Ascending aorta (tissue), 2 donors: ENCODE measurements at regions not wholly inside any gene's neighbourhood (a gene's known extent, or its start where the extent isn't known, plus 50 kb on each side); places are given as distances from the start of the nearest gene placed in this dataset.

ENCODE experiments used
- DNase-seq, 2 donors: peaks; one replicate each; pipeline ENCODE4 v3.0.0-alpha.2; 2019; ENCODE audit warnings: low spot score in 2 of 2
- H3K27ac ChIP-seq, 2 donors: fragments of 200-600 bp; sonication (generic); one replicate each; pipeline ENCODE4 v1.5.1; 2016 to 2017; ENCODE audit warnings: mild to moderate bottlenecking in 1 of 2
- H3K27me3 ChIP-seq: fragments of 200-600 bp; sonication (generic); one replicate; pipeline ENCODE4 v1.5.1; 2017
- H3K36me3 ChIP-seq, 2 donors: fragments of 200-600 bp; sonication (generic); one replicate each; pipeline ENCODE4 v1.5.1; 2016
- H3K4me1 ChIP-seq, 2 donors: fragments of 200-600 bp; sonication (generic); one replicate each; pipeline ENCODE4 v1.5.1; 2016 to 2017; ENCODE audit warnings: mild to moderate bottlenecking in 1 of 2
- H3K4me3 ChIP-seq, 2 donors: fragments of 200-600 bp; sonication (generic); one replicate each; pipeline ENCODE4 v1.5.1; 2016 to 2017; ENCODE audit warnings: mild to moderate bottlenecking in 1 of 2
- H3K9me3 ChIP-seq, 2 donors: fragments of 200-600 bp; sonication (generic); one replicate each; pipeline ENCODE4 v1.5.1; 2016
- CTCF ChIP-seq, 3 experiments: fragments of 200-600 bp in 2 of 3; fragments of 450-650 bp in 1 of 3; sonication (generic) in 2 of 3; IDR thresholded peaks; one replicate each; pipeline ENCODE4 v1.5.1; 2016 to 2019; ENCODE audit warnings: antibody characterized with exemption in 3 of 3, mild to moderate bottlenecking in 1 of 3, moderate library complexity in 1 of 3
- intact Hi-C: fragments of 100-400 bp; cut with DNase I; formaldehyde crosslinking; loops from one replicate; pipeline ENCODE4 v1.15.1; 2023

- TF ChIP-seq CTCF (IDR thresholded peaks at IDR 0.05) = no peak
- H3K27me3 ChIP-seq = no peaks in the 10 kb centered on the region
- H3K4me1 ChIP-seq = peaks cover 19 to 34% of the 10 kb centered on the region in 2 donors
- intact Hi-C loops = loop anchor here (2.0 kb wide), 1 partner anchor 53 kb away; no protein-coding TSS in a partner anchor
- peak in 1 of 2 donors; percentile 73 for DNase-seq
- H3K4me3 ChIP-seq = peak overlapping the region; percentile 46 to 48
- H3K36me3 ChIP-seq = no peaks in the 10 kb centered on the region
- no peaks in the 10 kb centered on the region for H3K9me3 ChIP-seq
- peak overlapping the region; percentile 80 to 89 for H3K27ac ChIP-seq
These were observed 158.8 kb downstream of the TOMM20 start for GRCh38 chr1:234969581-234970400.

GRCh38 chr1:234969011-234969441, 159.6 kb downstream of the TOMM20 start:
- intact Hi-C loops = no loop called here
- H3K27ac ChIP-seq = peak overlapping the region; percentile 80 to 89
- H3K4me3 ChIP-seq = peak overlapping the region in 1 of 2 donors; percentile 46
- peaks cover 19 to 41% of the 10 kb centered on the region in 2 donors for H3K4me1 ChIP-seq
- peak in 1 of 2 donors; percentile 50 for DNase-seq
- no peaks in the 10 kb centered on the region for H3K36me3 ChIP-seq
- no peaks in the 10 kb centered on the region for H3K9me3 ChIP-seq
- no peaks in the 10 kb centered on the region for H3K27me3 ChIP-seq
- TF ChIP-seq CTCF (IDR thresholded peaks at IDR 0.05) = no peak

- peak in 1 of 2 donors; percentile 59 for DNase-seq
- H3K27me3 ChIP-seq = no peaks in the 10 kb centered on the region
- H3K4me1 ChIP-seq = peaks cover 24 to 42% of the 10 kb centered on the region in 2 donors
- intact Hi-C loops = no loop called here
- H3K4me3 ChIP-seq = no peak overlapping the region
- H3K27ac ChIP-seq = peak overlapping the region; percentile 80 to 89
- TF ChIP-seq CTCF (IDR thresholded peaks at IDR 0.05) = no peak
- H3K36me3 ChIP-seq = no peaks in the 10 kb centered on the region
- H3K9me3 ChIP-seq = no peaks in the 10 kb centered on the region
These were observed 160.2 kb downstream of the TOMM20 start for GRCh38 chr1:234968451-234968850.

GRCh38 chr1:234967121-234967520, 161.5 kb downstream of the TOMM20 start:
- H3K36me3 ChIP-seq = no peaks in the 10 kb centered on the region
- H3K27ac ChIP-seq = no peak overlapping the region
- peaks cover 26 to 51% of the 10 kb centered on the region in 2 donors for H3K4me1 ChIP-seq
- peak in 1 of 2 donors; percentile 39 for DNase-seq
- intact Hi-C loops = no loop called here
- no peaks in the 10 kb centered on the region for H3K27me3 ChIP-seq
- H3K4me3 ChIP-seq = no peak overlapping the region
- no peaks in the 10 kb centered on the region for H3K9me3 ChIP-seq
- no peak for TF ChIP-seq CTCF (IDR thresholded peaks at IDR 0.05)

GRCh38 chr1:234965111-234965510, 163.5 kb downstream of the TOMM20 start:
- Histone ChIP-seq H3K36me3 (no peaks in the 10 kb centered on the region), H3K9me3 (no peaks in the 10 kb centered on the region), H3K4me1 (peaks cover 27 to 52% of the 10 kb centered on the region in 2 donors), H3K27ac (peak overlapping the region; percentile 6 to 85), H3K27me3 (no peaks in the 10 kb centered on the region), H3K4me3 (no peak overlapping the region)
- peak in 1 of 2 donors; percentile 58 for DNase-seq
- no peak for TF ChIP-seq CTCF (IDR thresholded peaks at IDR 0.05)
- intact Hi-C loops = no loop called here
